HEK293 (cell line): ENCODE measurements at regions not wholly inside any gene's neighbourhood (a gene's known extent, or its start where the extent isn't known, plus 50 kb on each side); places are given as distances from the start of the nearest gene placed in this dataset.

Experiments
- ZBTB8A ChIP-seq: fragments of 450-650 bp; formaldehyde crosslinking; IDR thresholded peaks from 2 replicates; pipeline ENCODE4 v1.5.1; 2016; ENCODE audit warnings: missing biosample characterization, missing genetic modification characterization
- ZNF626 ChIP-seq: fragments of 450-650 bp; sonication (Bioruptor Pico); formaldehyde crosslinking; IDR thresholded peaks from 2 replicates; pipeline ENCODE4 v1.5.1; 2018; ENCODE audit warnings: missing biosample characterization, missing genetic modification characterization, inconsistent platforms
- TF ChIP-seq, protein P1 (sequence below): fragments of 450-650 bp; formaldehyde crosslinking; IDR thresholded peaks from 2 replicates; pipeline ENCODE4 v1.5.1; 2016; ENCODE audit warnings: missing biosample characterization, missing genetic modification characterization, low read depth
- TF ChIP-seq, protein P2 (sequence below): fragments of 450-650 bp; formaldehyde crosslinking; IDR thresholded peaks from 2 replicates; pipeline ENCODE4 v1.5.1; 2016; ENCODE audit warnings: missing biosample characterization, missing genetic modification characterization
- TF ChIP-seq, protein P3 (sequence below): fragments of 450-650 bp; formaldehyde crosslinking; IDR thresholded peaks from 2 replicates; pipeline ENCODE4 v1.5.1; 2016; ENCODE audit warnings: missing biosample characterization, missing genetic modification characterization

DNA sequence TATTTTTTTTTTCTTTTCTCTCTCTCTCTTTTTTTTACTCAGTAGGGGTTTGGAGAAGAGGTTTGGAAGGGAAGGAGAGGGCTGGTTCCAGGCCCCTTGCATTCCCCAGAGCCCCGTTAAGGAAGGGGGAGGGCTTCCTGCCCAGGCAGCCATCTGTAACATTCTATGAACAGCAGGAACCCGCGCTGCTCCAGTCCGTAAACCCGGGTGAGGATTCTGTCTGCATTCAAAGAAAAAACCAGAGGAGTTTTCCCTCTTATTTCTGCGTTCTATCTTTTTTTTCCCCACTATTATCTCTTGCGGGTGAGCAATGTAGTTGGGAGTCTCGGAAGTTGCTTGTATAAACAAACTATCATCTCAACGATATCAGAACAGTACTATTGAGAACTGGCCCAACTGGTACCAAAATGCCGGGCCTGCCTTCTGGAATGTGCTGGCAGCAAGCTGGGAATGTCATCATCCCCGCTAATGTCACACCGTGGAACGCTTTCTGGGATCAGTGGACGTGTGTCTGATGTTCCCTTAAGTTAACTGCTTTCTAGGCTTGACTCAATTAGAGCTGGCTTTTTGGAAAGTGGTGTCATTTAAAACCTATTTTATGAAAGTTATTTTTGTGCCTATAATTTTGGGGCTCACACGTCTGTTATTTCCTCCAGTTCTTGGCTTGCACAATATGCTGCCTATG lies 153.1 kb upstream of the MEOX2 start:
- TF ChIP-seq, protein P1, sequence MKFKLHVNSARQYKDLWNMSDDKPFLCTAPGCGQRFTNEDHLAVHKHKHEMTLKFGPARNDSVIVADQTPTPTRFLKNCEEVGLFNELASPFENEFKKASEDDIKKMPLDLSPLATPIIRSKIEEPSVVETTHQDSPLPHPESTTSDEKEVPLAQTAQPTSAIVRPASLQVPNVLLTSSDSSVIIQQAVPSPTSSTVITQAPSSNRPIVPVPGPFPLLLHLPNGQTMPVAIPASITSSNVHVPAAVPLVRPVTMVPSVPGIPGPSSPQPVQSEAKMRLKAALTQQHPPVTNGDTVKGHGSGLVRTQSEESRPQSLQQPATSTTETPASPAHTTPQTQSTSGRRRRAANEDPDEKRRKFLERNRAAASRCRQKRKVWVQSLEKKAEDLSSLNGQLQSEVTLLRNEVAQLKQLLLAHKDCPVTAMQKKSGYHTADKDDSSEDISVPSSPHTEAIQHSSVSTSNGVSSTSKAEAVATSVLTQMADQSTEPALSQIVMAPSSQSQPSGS (tag by site-specific recombination): no peak
- TF ChIP-seq ZNF626 (tag by site-specific recombination) (no peak), ZBTB8A (tag by site-specific recombination) (no peak)
- TF ChIP-seq, protein P2, sequence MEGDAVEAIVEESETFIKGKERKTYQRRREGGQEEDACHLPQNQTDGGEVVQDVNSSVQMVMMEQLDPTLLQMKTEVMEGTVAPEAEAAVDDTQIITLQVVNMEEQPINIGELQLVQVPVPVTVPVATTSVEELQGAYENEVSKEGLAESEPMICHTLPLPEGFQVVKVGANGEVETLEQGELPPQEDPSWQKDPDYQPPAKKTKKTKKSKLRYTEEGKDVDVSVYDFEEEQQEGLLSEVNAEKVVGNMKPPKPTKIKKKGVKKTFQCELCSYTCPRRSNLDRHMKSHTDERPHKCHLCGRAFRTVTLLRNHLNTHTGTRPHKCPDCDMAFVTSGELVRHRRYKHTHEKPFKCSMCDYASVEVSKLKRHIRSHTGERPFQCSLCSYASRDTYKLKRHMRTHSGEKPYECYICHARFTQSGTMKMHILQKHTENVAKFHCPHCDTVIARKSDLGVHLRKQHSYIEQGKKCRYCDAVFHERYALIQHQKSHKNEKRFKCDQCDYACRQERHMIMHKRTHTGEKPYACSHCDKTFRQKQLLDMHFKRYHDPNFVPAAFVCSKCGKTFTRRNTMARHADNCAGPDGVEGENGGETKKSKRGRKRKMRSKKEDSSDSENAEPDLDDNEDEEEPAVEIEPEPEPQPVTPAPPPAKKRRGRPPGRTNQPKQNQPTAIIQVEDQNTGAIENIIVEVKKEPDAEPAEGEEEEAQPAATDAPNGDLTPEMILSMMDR (tag by site-specific recombination): no peak
- TF ChIP-seq, protein P3, sequence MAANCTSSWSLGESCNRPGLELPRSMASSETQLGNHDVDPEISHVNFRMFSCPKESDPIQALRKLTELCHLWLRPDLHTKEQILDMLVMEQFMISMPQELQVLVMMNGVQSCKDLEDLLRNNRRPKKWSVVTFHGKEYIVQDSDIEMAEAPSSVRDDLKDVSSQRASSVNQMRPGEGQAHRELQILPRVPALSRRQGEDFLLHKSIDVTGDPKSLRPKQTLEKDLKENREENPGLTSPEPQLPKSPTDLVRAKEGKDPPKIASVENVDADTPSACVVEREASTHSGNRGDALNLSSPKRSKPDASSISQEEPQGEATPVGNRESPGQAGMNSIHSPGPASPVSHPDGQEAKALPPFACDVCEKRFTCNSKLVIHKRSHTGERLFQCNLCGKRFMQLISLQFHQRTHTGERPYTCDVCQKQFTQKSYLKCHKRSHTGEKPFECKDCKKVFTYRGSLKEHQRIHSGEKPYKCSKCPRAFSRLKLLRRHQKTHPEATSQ (tag by site-specific recombination): no peak
